COLO668 (cell line): ENCODE measurements at regions not wholly inside any gene's neighbourhood (a gene's known extent, or its start where the extent isn't known, plus 50 kb on each side); places are given as distances from the start of the nearest gene placed in this dataset.
A peak's percentile ranks its signal among the peaks of the same experiment; 100 is the strongest.
"Not testable (repeated sequence)": the region's sequence is repeated elsewhere in the genome, so short reads cannot be mapped to it uniquely, and the experiment has no call there.

Source experiments
- DNase-seq: peaks from one replicate; lab custom pipeline; 2025; ENCODE audit not compliant: unreplicated experiment; lab: John Stamatoyannopoulos, UW

GRCh38 chr14:105941226-105942166 is 415.1 kb downstream of the TMEM121 start:
- no peak for DNase-seq

- not testable (repeated sequence) for DNase-seq
Measured at GRCh38 chr14:105942725-105943124, 416.3 kb downstream of the TMEM121 start.

DNA sequence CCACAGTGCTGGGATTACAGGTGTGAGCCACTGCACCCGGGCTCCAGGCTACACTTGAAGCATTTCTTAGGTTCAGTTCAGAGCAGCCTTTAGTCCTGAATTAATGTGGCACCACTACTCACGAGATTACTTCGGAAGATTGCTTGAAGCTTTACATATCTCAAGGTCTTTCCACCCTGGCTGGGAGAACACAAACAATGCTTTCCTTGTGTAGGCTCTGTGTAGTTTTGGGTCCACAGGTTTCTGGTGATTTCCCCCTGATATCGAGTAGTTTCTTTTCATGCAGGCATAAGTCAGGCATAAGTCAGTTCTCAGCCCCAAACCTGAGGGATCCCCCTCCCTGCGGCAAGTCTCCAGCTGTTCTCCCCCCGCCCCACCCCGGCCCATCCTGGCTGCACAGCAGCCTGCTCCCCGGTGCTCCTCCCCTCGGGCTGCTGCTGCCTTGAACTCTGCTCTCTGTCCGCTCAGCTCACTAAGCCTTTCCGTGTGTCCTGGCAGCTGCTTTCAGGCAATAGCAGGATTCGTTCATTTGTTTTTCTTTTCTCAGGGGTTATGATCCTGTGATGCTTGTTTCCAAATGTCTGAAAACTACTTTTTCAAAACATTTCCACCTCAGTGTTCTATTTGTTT is 417.7 kb downstream of the TMEM121 start:
- DNase-seq: no peak

- DNase-seq: peak; percentile 87
Measured at GRCh38 chr14:105944632-105945610, 418.5 kb downstream of the TMEM121 start.

DNA sequence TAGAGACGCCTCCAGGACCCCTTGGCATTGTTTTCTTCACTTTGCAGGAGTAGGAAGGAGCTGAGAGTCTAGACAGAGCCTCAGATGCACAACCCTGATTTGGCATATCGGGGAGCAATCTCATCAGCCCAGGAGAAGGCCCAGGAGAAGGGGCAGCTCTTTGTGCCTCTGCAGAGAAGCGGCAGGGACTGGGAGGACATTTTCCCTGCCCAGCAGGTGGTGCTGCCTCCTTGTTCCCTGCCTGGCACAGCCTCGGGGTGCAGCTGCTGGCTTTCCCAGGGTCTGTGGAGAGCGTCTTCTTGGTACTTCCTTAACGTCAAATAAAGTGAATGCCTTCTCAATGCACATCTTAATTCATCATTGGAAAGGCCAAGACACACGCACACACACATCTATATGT is 419.5 kb downstream of the TMEM121 start:
- peak; percentile 70 for DNase-seq

DNA sequence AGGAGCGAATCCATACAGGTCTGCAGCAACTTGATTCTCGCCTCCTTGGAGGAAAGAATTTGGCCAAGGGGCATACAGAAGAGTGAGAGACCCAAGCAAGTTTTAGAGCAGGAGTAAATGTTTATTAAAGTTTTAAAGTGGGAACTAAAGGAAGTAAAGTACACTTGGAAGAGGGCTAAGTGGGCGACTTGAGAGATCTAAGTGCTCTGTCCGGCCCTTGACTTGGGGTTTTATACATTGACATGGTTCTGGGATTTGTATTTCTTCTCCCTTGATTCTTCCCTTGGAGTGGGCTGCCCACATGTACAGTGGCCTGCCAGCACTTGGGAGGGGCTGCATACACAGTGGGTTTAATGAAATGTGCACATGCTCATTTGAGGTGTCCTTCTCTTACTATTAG is 421.2 kb downstream of the TMEM121 start:
- no peak for DNase-seq

GRCh38 chr14:105948955-105949354 is 422.6 kb downstream of the TMEM121 start:
- not testable (repeated sequence) for DNase-seq

GRCh38 chr14:105950364-105950892 is 424.0 kb downstream of the TMEM121 start:
- not testable (repeated sequence) for DNase-seq

DNA sequence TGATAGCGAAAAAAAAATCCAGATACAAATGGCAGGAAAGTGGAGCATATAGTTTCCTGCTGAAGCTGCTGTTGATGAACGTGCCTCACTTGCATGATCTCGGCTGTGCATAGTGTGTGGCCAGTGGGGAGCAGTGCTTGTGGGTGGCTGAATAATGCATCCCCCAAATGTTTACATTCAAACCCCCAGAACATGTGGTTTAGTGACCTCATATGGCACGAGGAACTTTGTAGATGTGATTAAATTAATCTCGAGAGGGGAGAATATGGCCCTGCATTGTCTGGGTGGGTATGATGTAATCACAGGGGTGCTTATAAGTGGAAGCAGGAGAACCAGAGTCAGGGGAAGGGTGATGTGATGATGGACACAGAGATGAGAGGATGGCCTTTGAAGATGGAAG is 425.0 kb downstream of the TMEM121 start:
- no peak for DNase-seq

GRCh38 chr14:105952222-105952621 is 425.8 kb downstream of the TMEM121 start:
- no peak for DNase-seq

- DNase-seq: no peak
Measured at GRCh38 chr14:105952826-105953225, 426.4 kb downstream of the TMEM121 start.

DNA sequence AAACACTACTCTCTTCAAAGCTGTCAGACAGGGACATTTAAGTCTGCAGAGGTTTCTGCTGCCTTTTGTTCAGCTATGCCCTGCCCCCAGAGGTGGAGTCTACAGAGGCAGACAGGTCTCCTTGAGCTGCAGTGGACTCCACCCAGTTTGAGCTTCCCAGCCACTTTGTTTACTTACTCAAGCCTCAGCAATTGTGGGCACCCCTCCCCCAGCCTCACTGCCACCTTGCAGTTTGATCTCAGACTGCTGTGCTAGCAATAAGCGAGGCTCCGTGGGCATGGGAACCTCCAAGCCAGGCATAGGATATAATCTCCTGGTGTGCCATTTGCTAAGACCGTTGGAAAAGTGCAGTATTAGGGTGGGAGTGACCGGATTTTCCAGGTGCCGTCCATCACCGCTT is 435.2 kb downstream of the TMEM121 start:
- DNase-seq: not testable (repeated sequence)

DNA sequence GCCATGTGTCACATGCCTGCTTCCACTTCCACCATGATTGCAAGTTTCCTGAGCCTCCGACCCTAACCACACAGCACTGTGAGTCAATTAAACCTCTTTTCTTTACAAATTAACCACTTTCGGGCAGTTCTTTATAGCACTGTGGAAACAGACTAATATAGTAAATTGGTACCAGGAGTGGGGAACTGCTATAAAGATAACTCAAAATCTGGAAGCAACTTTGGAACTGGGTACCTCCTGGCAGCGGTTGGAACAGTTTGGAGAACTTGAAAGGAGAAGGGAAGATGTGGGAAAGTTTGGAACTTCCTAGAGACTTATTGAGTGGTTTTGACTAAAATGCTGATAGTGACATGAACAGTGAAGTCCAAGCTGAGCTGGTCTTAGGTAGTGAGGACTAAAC is 436.1 kb downstream of the TMEM121 start:
- DNase-seq: no peak

GRCh38 chr14:105968291-105968690 is 441.9 kb downstream of the TMEM121 start:
- no peak for DNase-seq

DNA sequence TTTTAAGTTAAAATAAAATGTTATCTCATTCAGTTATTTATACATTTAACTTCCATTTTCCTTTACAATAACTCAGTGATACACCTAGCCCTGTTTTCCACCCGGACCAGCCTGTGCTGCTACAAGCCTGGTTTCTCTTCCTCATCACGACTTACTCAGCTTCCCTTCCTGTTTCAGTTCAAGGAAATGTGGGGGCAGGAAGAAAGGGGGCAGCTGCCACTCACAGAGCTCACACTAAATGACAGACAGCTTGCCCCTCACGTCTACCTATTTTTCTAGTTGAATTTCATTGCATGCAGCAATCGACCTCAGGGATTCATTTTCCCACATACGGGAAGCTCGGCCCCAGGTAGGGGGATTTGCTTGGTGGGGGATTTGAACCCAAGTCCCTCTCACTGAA is 442.6 kb downstream of the TMEM121 start:
- not testable (repeated sequence) for DNase-seq

- not testable (repeated sequence) for DNase-seq
Measured at GRCh38 chr14:105970821-105971220, 444.4 kb downstream of the TMEM121 start.

GRCh38 chr14:105971593-105972500 is 445.5 kb downstream of the TMEM121 start:
- no peak for DNase-seq

DNA sequence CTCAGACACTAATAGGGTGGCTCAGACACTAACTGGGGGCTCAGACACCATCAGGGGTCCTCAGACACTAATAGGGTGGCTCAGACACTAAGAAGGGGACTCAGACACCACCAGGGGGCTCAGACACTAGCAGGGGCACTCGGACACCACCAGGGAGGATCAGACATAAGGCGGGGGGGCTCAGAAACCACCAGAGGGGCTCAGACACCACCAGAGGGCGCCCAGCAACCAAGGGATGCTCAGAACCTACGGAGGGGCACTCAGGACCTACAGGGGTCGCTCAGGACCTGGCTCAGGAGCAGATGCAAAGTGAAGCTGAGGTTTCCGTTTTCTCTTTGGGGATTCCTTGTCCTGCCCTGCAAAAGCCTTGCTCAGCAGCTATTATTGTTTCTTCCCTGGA is 448.5 kb downstream of the TMEM121 start:
- DNase-seq: peak; percentile 41

DNA sequence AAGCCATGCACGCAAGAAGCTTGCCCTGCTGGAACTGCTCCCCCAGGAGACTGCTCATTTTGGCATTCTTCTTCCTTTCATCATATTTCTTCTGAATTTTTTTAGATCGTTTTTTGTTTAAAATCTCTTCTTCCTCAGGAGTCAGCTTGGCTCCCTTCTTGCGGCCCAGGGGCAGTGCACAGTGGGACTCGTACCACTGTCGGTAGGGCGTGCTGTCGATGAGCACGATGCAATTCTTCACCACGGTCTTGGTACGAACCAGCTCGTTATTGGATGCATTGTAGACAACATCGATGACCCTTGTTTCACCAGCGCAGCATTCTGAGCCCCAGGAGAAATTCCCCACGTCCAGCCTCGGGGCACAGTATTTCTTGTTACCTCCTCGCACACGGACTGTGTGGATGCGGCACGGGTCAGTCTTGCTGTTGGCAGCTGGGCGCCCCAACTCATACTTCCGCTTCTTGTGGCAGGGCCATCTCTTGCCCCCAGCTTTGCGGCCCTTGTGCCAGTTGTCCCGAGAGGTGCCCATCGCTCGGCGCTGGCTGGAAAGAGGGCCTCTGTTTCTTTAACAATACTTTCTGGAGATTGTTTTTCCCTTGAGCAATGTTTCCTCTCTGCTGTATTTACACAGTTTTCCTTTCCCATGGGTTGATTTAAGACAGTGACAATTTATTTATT is 452.4 kb downstream of the TMEM121 start:
- DNase-seq: no peak
